NT2/D1 (cell line): ENCODE measurements at regions not wholly inside any gene's neighbourhood (a gene's known extent, or its start where the extent isn't known, plus 50 kb on each side); places are given as distances from the start of the nearest gene placed in this dataset.

Experiments
- SUZ12 ChIP-seq: IDR thresholded peaks from 2 replicates; pipeline ENCODE4 v1.6.1; 2011; ENCODE audit not compliant: insufficient read length, insufficient read depth; ENCODE audit errors: extremely low read depth
- YY1 ChIP-seq: IDR thresholded peaks from 2 replicates; pipeline ENCODE4 v1.6.1; 2011; ENCODE audit not compliant: insufficient read length, insufficient read depth
- ZNF274 ChIP-seq: IDR thresholded peaks from 2 replicates; pipeline ENCODE4 v1.6.1; 2011; ENCODE audit warnings: mild to moderate bottlenecking, low read depth, low read length

GRCh38 chr6:15922510-15923250, 206.2 kb upstream of the MYLIP start:
- TF ChIP-seq YY1 (no peak), SUZ12 (no peak), ZNF274 (no peak)
